GM23248 (cell line): ENCODE measurements at regions not wholly inside any gene's neighbourhood (a gene's known extent, or its start where the extent isn't known, plus 50 kb on each side); places are given as distances from the start of the nearest gene placed in this dataset.

ENCODE experiments used
- EZH2 ChIP-seq: fragments of 200-600 bp; sonication (generic); IDR thresholded peaks from 2 replicates; pipeline ENCODE4 v1.6.1; 2018; ENCODE audit warnings: antibody characterized with exemption, mild to moderate bottlenecking; ENCODE audit not compliant: insufficient read depth, poor library complexity, severe bottlenecking
- EZH2phosphoT487 ChIP-seq: fragments of 200-600 bp; sonication (generic); IDR thresholded peaks from 2 replicates; pipeline ENCODE4 v1.6.1; 2018; ENCODE audit warnings: antibody characterized with exemption, moderate library complexity, mild to moderate bottlenecking, low read depth; ENCODE audit not compliant: insufficient read depth

DNA sequence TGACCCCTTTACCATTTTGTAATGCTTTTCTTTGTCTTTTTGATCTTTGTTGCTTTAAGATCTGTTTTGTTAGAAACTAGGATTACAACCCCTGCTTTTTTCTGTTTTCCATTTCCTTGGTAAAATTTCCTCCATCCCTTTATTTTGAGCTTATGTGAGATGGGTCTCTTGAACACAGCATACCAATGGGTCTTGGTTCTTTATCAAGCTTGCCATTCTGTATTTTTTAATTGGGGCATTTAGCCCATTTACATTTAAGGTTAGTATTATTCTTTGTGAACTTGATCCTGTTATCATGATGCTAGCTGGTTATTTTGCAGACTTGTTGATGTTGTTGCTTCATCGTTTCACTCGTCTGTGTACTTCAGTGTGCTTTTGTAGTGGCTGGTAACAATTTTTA lies 337.3 kb downstream of the SPATA31D1 start:
- TF ChIP-seq EZH2 = no peak
- TF ChIP-seq EZH2phosphoT487 = no peak
